ENCODE measurements at regions not wholly inside any gene's neighbourhood (a gene's known extent, or its start where the extent isn't known, plus 50 kb on each side); places are given as distances from the start of the nearest gene placed in this dataset.

GRCh38 chr1:163821679-163822078 is 499.9 kb downstream of the NUF2 start:
- Histone ChIP-seq H3K36me3 (ENCODE audit: low read depth, missing control alignments) (no peaks in the 10 kb centered on the region), H3K27me3 (no peaks in the 10 kb centered on the region), H3K9me3 (no peaks in the 10 kb centered on the region), H3K4me1 (no peaks in the 10 kb centered on the region), H3K4me3 (no peak overlapping the region), H3K27ac (no peak overlapping the region)
- intact Hi-C loops (cut with DNase I; ENCODE audit: low total_unique reads) = no loop called here
- DNase-seq = no peak
- no peak for TF ChIP-seq CTCF (IDR thresholded peaks at IDR 0.05)
- no peak for TF ChIP-seq POLR2A (IDR thresholded peaks at IDR 0.05)

GRCh38 chr1:163823017-163823416 is 501.3 kb downstream of the NUF2 start:
- H3K4me1 ChIP-seq = no peaks in the 10 kb centered on the region
- intact Hi-C loops (cut with DNase I; ENCODE audit: low total_unique reads) = no loop called here
- no peak overlapping the region for H3K27ac ChIP-seq
- TF ChIP-seq CTCF (IDR thresholded peaks at IDR 0.05) (no peak), POLR2A (IDR thresholded peaks at IDR 0.05) (no peak)
- no peaks in the 10 kb centered on the region for H3K9me3 ChIP-seq
- H3K36me3 ChIP-seq (ENCODE audit: low read depth, missing control alignments) = no peaks in the 10 kb centered on the region
- no peak overlapping the region for H3K4me3 ChIP-seq
- no peak for DNase-seq
- no peaks in the 10 kb centered on the region for H3K27me3 ChIP-seq

- intact Hi-C loops (cut with DNase I; ENCODE audit: low total_unique reads) = no loop called here
- TF ChIP-seq POLR2A (IDR thresholded peaks at IDR 0.05) (no peak), CTCF (IDR thresholded peaks at IDR 0.05) (no peak)
- H3K27me3 ChIP-seq = no peaks in the 10 kb centered on the region
- DNase-seq = no peak
- no peaks in the 10 kb centered on the region for H3K4me1 ChIP-seq
- WGBS, 2 donors = 31 to 63% methylated on average over 1 of the region's 1 CpG
- H3K27ac ChIP-seq = no peak overlapping the region
- H3K4me3 ChIP-seq = no peak overlapping the region
- no peaks in the 10 kb centered on the region for H3K9me3 ChIP-seq
- no peaks in the 10 kb centered on the region for H3K36me3 ChIP-seq (ENCODE audit: low read depth, missing control alignments)
Measured at GRCh38 chr1:163824006-163824405, 502.3 kb downstream of the NUF2 start.

GRCh38 chr1:163824490-163824889 is 502.7 kb downstream of the NUF2 start:
- intact Hi-C loops (cut with DNase I; ENCODE audit: low total_unique reads) = no loop called here
- no peaks in the 10 kb centered on the region for H3K4me1 ChIP-seq
- no peak for TF ChIP-seq POLR2A (IDR thresholded peaks at IDR 0.05)
- TF ChIP-seq CTCF (IDR thresholded peaks at IDR 0.05) = no peak
- DNase-seq = no peak
- no peak overlapping the region for H3K27ac ChIP-seq
- no peaks in the 10 kb centered on the region for H3K9me3 ChIP-seq
- H3K4me3 ChIP-seq = no peak overlapping the region
- no peaks in the 10 kb centered on the region for H3K27me3 ChIP-seq
- H3K36me3 ChIP-seq (ENCODE audit: low read depth, missing control alignments) = no peaks in the 10 kb centered on the region
- WGBS, 2 donors = 93% methylated on average over 3 of the region's 3 CpGs

GRCh38 chr1:163826500-163826899 is 504.7 kb downstream of the NUF2 start:
- no peak for DNase-seq
- Histone ChIP-seq H3K4me3 (no peak overlapping the region), H3K27me3 (no peaks in the 10 kb centered on the region), H3K9me3 (no peaks in the 10 kb centered on the region), H3K36me3 (ENCODE audit: low read depth, missing control alignments) (no peaks in the 10 kb centered on the region), H3K4me1 (no peaks in the 10 kb centered on the region), H3K27ac (no peak overlapping the region)
- WGBS, 2 donors = 65 to 86% methylated on average over 3 of the region's 3 CpGs
- intact Hi-C loops (cut with DNase I; ENCODE audit: low total_unique reads) = no loop called here
- TF ChIP-seq CTCF (IDR thresholded peaks at IDR 0.05) = no peak
- no peak for TF ChIP-seq POLR2A (IDR thresholded peaks at IDR 0.05)

Measured in testis (tissue), 2 donors.